ENCODE measurements at regions not wholly inside any gene's neighbourhood (a gene's known extent, or its start where the extent isn't known, plus 50 kb on each side); places are given as distances from the start of the nearest gene placed in this dataset.
A peak's percentile ranks its signal among the peaks of the same experiment; 100 is the strongest.

DNA sequence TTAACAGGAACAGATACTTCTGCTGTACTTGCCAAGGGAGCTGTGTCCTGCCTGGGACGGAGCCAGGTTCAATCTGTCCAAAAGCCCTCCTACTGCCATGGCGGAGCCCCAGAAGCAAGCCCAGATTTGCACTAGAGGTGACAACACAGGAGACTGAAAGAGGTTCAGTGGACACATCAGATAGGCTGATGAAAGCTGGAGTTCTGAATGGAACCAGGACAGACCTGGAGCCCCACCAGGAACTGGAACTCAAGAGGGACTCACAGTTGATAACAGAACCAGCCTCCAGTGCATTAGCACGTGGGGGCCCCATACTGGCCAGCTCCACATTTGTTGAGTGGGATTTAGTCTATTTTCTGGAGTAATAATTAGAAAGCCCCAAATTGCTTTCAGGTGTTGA lies 315.5 kb downstream of the ARRDC4 start:
- Histone ChIP-seq H4K20me1 (no peaks in the 10 kb centered on the region), H3K9me3 (no peaks in the 10 kb centered on the region; the same call in 1 of the 2 replicates), H3K27me3 (no peaks in the 10 kb centered on the region), H3K36me3 (no peaks in the 10 kb centered on the region), H3K4me2 (no peak overlapping the region), H3K27ac (no peak overlapping the region), H3K9ac (no peak overlapping the region), H3K4me1 (peaks cover 7% of the 10 kb centered on the region), H3K4me3 (no peak overlapping the region)
- no peak for TF ChIP-seq Cebpa-rat (IDR thresholded peaks at IDR 0.05)

DNA sequence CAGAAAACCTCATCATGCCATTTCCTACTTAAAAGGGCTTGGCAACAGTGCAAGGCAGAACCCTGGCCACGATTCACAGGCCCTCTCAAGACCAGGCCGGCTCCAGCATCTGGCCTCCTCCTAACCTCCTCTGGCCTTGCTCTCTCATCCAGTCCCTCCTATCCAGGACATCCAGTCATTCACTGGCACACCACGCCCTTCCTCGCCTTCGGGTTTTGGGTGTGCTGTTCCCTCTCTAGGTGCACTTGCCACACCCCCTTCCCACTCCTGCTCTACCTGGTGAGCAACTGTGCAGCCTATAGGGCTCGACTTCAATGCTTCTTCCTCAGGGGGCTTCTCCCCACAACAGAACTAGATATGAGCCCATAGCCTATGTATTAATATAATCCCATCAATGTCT lies 317.1 kb downstream of the ARRDC4 start:
- Histone ChIP-seq H3K4me2 (no peak overlapping the region), H3K27me3 (no peaks in the 10 kb centered on the region), H3K9ac (no peak overlapping the region), H3K9me3 (no peaks in the 10 kb centered on the region; the same call in 1 of the 2 replicates), H3K4me3 (no peak overlapping the region), H3K36me3 (no peaks in the 10 kb centered on the region), H3K4me1 (peaks cover 23% of the 10 kb centered on the region), H4K20me1 (no peaks in the 10 kb centered on the region), H3K27ac (no peak overlapping the region)
- no peak for TF ChIP-seq Cebpa-rat (IDR thresholded peaks at IDR 0.05)

DNA sequence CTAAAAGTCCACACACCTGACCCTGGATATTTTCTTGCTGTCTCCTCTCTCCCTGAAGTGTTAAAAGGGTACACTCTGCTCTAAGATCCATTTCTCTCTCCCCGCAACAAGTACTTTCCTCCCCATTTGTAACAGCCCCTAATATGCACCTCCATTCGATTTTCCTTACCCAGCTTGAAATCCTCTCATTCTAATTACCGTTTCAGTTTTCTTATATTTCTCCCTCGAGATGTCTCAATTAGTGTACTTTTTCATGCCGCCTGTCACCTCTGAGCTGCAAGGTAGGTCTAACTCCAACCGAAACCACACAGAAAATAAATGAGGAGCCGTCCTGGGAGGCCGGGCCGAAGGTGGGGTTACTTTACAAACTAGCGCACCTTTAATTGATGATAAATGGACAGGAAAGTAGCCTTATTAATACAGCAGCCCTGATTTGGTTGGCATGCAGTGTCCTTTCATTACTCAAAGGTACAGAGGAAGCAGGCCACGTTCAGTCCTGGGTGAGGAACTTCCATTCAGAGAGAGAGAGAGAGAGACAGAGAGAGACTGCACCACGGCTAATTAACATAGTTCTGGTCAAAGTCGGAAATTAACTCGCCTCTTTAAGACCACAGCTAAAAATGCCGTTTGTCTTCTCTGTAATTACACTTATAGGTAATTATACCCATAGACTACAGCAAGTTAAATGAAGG lies 319.9 kb downstream of the ARRDC4 start:
- H3K27ac ChIP-seq = no peak overlapping the region
- H3K27me3 ChIP-seq = no peaks in the 10 kb centered on the region
- no peak for TF ChIP-seq Cebpa-rat (IDR thresholded peaks at IDR 0.05)
- no peaks in the 10 kb centered on the region for H4K20me1 ChIP-seq
- peak overlapping the region; percentile 39 for H3K4me2 ChIP-seq
- H3K9me3 ChIP-seq = no peaks in the 10 kb centered on the region; the same call in 1 of the 2 replicates
- peaks cover 35% of the 10 kb centered on the region for H3K4me1 ChIP-seq
- H3K9ac ChIP-seq = no peak overlapping the region
- H3K36me3 ChIP-seq = no peaks in the 10 kb centered on the region
- H3K4me3 ChIP-seq = no peak overlapping the region

DNA sequence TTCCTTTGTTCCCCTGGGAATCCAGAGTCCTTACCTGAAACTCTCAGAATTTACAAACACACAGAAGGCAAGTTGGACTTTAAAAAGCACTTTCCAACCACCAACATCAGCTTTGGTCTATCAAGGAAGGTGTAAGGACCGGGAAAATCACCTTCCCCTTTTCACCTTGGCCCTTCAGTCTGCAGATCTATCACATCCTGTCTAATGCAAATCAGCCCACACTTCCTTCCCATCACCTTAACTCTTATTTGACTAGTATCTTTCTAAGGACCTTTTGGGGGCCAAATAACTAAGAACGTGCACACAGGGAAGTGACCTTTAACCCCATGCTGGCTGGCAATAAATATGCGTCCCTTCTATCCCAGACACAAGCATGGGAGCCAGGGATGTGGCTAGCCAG lies 320.6 kb downstream of the ARRDC4 start:
- TF ChIP-seq Cebpa-rat (IDR thresholded peaks at IDR 0.05) = no peak
- Histone ChIP-seq H3K9ac (no peak overlapping the region), H4K20me1 (no peaks in the 10 kb centered on the region), H3K4me2 (peak overlapping the region; percentile 39), H3K27ac (no peak overlapping the region), H3K27me3 (no peaks in the 10 kb centered on the region), H3K9me3 (no peaks in the 10 kb centered on the region; the same call in 1 of the 2 replicates), H3K36me3 (no peaks in the 10 kb centered on the region), H3K4me1 (peaks cover 35% of the 10 kb centered on the region), H3K4me3 (no peak overlapping the region)

DNA sequence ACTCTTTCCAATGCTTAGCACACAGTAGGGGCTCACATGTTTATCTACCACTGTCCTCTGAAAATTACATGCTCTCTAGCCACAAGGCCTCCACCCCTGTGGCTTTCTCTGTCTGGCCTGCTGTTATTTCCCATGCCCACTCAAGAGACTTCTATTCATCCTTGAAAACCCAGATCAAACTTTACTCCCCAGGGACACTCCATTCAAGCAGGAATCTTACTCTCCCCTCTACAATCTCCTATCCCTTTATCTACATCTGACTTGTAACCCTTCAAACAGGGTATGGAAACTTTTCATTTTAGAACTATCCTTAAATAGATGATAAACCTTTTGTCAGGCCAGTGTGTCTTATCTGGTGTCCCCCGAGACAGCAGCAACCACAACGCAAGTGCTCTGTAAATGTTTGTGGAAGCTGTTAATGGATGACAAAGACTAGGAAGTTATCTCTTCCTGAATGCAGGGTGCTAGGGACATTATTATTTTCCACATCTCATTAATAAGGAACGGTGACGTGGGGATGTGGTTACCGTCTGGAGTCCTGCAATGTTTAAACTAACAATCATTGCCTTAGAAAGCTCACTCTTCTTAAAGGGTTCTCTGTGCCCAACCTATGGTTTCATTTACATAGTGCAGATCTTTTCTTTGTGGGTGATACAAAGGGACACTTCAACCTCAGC lies 322.3 kb downstream of the ARRDC4 start:
- Histone ChIP-seq H3K4me2 (peak overlapping the region; percentile 64), H3K4me1 (peaks cover 35% of the 10 kb centered on the region), H3K27ac (0 out of 2 replicates have a peak overlapping the region, but pooled peaks have one; percentile 22), H3K36me3 (no peaks in the 10 kb centered on the region), H3K4me3 (no peak overlapping the region), H4K20me1 (no peaks in the 10 kb centered on the region), H3K9me3 (peaks cover 3% of the 10 kb centered on the region), H3K9ac (no peak overlapping the region), H3K27me3 (no peaks in the 10 kb centered on the region)
- TF ChIP-seq Cebpa-rat (IDR thresholded peaks at IDR 0.05) = no peak

GRCh38 chr15:98286200-98286599 lies 325.7 kb downstream of the ARRDC4 start:
- H4K20me1 ChIP-seq = no peaks in the 10 kb centered on the region
- no peak overlapping the region for H3K9ac ChIP-seq

DNA sequence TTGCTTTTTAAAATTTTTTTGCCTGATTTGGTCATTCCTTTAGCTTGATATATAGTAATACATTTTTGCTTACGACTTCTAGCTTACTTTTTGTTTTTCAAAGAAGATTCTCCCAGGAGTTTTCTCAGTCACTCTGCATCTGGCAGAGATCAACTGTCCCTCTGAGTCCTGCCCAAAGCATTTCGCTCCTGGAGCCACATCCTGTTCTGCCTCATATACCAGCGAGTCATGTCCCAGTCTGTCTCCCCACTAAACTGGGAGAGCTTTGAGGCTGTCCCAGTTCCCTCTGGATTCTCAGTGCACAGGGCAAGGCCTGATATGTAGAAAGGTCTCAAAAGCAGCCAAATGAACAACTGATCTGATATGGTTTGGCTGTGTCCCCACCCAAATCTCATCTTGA lies 326.3 kb downstream of the ARRDC4 start:
- no peaks in the 10 kb centered on the region for H3K36me3 ChIP-seq
- no peak overlapping the region for H3K4me3 ChIP-seq
- peaks cover 20% of the 10 kb centered on the region for H3K4me1 ChIP-seq
- no peaks in the 10 kb centered on the region for H4K20me1 ChIP-seq
- H3K4me2 ChIP-seq = no peak overlapping the region
- no peak overlapping the region for H3K9ac ChIP-seq
- H3K9me3 ChIP-seq = peaks cover 5% of the 10 kb centered on the region; the same call in 1 of the 2 replicates
- H3K27me3 ChIP-seq = no peaks in the 10 kb centered on the region
- no peak for TF ChIP-seq Cebpa-rat (IDR thresholded peaks at IDR 0.05)
- H3K27ac ChIP-seq = no peak overlapping the region

More at GRCh38 chr15:98286200-98286599, 325.7 kb downstream of the ARRDC4 start:
- H3K27me3 ChIP-seq = no peaks in the 10 kb centered on the region
- no peaks in the 10 kb centered on the region for H3K36me3 ChIP-seq
- H3K9me3 ChIP-seq = peaks cover 5% of the 10 kb centered on the region; the same call in 1 of the 2 replicates
- no peak overlapping the region for H3K4me3 ChIP-seq
- H3K4me2 ChIP-seq = no peak overlapping the region
- H3K4me1 ChIP-seq = peaks cover 26% of the 10 kb centered on the region
- TF ChIP-seq Cebpa-rat (IDR thresholded peaks at IDR 0.05) = no peak
- H3K27ac ChIP-seq = no peak overlapping the region

- Histone ChIP-seq H3K4me2 (no peak overlapping the region), H4K20me1 (no peaks in the 10 kb centered on the region), H3K9me3 (peaks cover 5% of the 10 kb centered on the region; the same call in 1 of the 2 replicates), H3K4me1 (peaks cover 15% of the 10 kb centered on the region), H3K36me3 (no peaks in the 10 kb centered on the region), H3K4me3 (no peak overlapping the region), H3K27ac (no peak overlapping the region), H3K27me3 (peaks cover 9% of the 10 kb centered on the region), H3K9ac (no peak overlapping the region)
- no peak for TF ChIP-seq Cebpa-rat (IDR thresholded peaks at IDR 0.05)
These were observed 327.6 kb downstream of the ARRDC4 start for GRCh38 chr15:98288091-98288590.

DNA sequence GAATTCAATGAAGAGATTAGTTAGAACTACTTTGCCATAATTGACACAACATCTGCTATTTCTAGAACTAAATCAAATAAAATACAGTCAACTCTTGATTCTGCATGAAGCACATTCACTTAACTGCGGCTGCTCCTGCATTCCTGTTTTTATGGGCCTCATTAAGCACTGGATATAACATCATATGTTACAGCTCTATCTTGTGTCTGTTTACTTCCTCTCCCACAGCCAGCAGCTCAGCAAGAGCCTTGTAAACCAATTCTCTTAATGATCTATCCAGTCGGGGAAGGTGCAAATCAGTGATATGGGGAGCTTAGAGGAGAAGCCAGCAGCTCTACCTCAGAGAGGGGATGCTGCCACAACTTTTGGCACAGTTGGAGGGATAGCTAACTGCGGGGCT lies 329.2 kb downstream of the ARRDC4 start:
- Histone ChIP-seq H3K9ac (no peak overlapping the region), H3K27me3 (peaks cover 17% of the 10 kb centered on the region), H3K4me2 (no peak overlapping the region), H3K4me3 (no peak overlapping the region), H3K27ac (no peak overlapping the region), H4K20me1 (no peaks in the 10 kb centered on the region), H3K4me1 (peaks cover 8% of the 10 kb centered on the region; the same call in 1 of the 2 replicates), H3K9me3 (peaks cover 5% of the 10 kb centered on the region; the same call in 1 of the 2 replicates), H3K36me3 (no peaks in the 10 kb centered on the region)
- no peak for TF ChIP-seq Cebpa-rat (IDR thresholded peaks at IDR 0.05)

Data from BLaER1 (cell line).